ENCODE measurements at regions not wholly inside any gene's neighbourhood (a gene's known extent, or its start where the extent isn't known, plus 50 kb on each side); places are given as distances from the start of the nearest gene placed in this dataset.

GRCh38 chr6:168244961-168245551 is 74.5 kb downstream of the DACT2 start:
- H3K4me3 ChIP-seq (replicated peaks; ENCODE audit: low read depth, low read length): no peak overlapping the region
- no peak for DNase-seq (ENCODE audit: low read depth)
- TF ChIP-seq, protein P1, sequence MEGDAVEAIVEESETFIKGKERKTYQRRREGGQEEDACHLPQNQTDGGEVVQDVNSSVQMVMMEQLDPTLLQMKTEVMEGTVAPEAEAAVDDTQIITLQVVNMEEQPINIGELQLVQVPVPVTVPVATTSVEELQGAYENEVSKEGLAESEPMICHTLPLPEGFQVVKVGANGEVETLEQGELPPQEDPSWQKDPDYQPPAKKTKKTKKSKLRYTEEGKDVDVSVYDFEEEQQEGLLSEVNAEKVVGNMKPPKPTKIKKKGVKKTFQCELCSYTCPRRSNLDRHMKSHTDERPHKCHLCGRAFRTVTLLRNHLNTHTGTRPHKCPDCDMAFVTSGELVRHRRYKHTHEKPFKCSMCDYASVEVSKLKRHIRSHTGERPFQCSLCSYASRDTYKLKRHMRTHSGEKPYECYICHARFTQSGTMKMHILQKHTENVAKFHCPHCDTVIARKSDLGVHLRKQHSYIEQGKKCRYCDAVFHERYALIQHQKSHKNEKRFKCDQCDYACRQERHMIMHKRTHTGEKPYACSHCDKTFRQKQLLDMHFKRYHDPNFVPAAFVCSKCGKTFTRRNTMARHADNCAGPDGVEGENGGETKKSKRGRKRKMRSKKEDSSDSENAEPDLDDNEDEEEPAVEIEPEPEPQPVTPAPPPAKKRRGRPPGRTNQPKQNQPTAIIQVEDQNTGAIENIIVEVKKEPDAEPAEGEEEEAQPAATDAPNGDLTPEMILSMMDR (IDR thresholded peaks at IDR 0.05; ENCODE audit: low read length, missing control alignments): no peak

DNA sequence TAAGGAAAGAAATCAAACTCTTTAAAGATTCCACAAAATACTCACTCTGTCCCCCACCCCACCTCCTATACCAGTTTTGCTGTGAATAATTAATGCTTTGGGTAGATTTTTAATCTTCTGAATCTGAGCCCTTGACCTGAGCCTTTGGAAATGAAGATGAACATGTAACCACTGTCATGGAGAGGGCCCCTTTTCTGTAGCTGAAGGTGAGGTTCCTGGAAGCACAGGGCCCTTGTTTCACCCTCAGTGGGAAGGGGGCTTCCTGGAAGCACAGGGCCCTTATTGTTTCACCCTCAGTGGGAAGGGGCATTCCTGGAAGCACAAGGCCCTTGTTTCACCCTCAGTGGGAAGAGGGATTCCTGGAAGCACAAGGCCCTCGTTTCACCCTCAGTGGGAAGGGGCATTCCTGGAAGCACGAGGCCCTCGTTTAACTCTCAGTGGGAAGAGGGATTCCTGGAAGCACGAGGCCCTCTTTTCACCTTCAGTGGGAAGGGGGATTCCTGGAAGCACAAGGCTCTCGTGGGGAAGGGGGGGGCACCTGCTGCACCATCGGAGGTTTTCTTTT is 75.7 kb downstream of the DACT2 start:
- DNase-seq (ENCODE audit: low read depth): no peak
- TF ChIP-seq, protein P1 (IDR thresholded peaks at IDR 0.05; ENCODE audit: low read length, missing control alignments): no peak
- no peak overlapping the region for H3K4me3 ChIP-seq (replicated peaks; ENCODE audit: low read depth, low read length)

GRCh38 chr6:168242940-168243225 is 76.7 kb downstream of the DACT2 start:
- DNase-seq (ENCODE audit: low read depth): no peak
- no peak overlapping the region for H3K4me3 ChIP-seq (replicated peaks; ENCODE audit: low read depth, low read length)
- TF ChIP-seq, protein P1 (IDR thresholded peaks at IDR 0.05; ENCODE audit: low read length, missing control alignments): no peak

DNA sequence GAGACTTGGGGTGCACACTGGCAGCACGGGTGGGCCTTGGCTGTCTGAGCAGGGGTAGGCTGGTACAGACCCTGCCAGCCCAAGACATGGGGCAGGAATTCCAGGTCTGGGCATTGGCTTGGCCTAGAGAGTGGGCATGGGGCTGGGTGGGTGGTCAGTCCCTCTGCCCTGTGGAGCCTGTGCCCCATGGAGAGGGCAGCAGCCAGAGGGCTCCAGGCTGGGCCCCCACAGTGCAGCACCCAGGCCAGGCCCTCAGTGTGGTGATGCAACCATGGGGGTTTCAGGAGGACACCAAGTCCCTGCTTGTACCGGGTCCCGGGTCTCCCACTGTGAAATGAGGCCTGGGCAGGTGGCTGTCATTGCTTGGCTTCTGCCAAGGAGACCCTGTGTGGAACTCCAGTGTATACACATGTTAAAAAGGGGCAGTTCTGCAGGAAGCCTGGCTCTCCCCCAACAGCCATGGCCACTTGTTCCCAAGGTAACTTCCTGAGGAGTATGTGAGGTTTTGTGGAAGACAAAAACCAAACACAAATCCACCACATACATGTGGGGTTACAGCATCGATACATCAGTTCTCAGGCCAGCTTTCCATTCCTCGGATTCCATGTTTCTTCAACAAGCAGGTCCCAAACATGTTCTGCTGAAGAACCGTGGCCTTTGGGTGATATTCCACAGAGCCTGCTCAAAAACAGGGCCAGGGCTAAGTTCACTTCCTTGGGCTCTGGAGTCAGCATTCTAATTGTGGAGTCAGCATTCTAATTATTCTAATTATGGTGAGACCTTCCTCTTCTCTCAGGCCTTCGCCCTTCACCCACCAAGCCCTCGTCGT is 77.3 kb downstream of the DACT2 start:
- TF ChIP-seq, protein P1 (IDR thresholded peaks at IDR 0.05; ENCODE audit: low read length, missing control alignments): no peak
- DNase-seq (ENCODE audit: low read depth): no peak
- H3K4me3 ChIP-seq (replicated peaks; ENCODE audit: low read depth, low read length): no peak overlapping the region

- DNase-seq (ENCODE audit: low read depth): no peak
- TF ChIP-seq, protein P1 (IDR thresholded peaks at IDR 0.05; ENCODE audit: low read length, missing control alignments): no peak
- H3K4me3 ChIP-seq (replicated peaks; ENCODE audit: low read depth, low read length): no peak overlapping the region
Measured at GRCh38 chr6:168240160-168240559, 79.4 kb downstream of the DACT2 start.

- TF ChIP-seq, protein P1 (IDR thresholded peaks at IDR 0.05; ENCODE audit: low read length, missing control alignments): no peak
- no peak overlapping the region for H3K4me3 ChIP-seq (replicated peaks; ENCODE audit: low read depth, low read length)
- no peak for DNase-seq (ENCODE audit: low read depth)
Measured at GRCh38 chr6:168239044-168239773, 80.4 kb downstream of the DACT2 start.
